ENCODE measurements at regions not wholly inside any gene's neighbourhood (a gene's known extent, or its start where the extent isn't known, plus 50 kb on each side); places are given as distances from the start of the nearest gene placed in this dataset.
"Not testable (repeated sequence)": the region's sequence is repeated elsewhere in the genome, so short reads cannot be mapped to it uniquely, and the experiment has no call there.

DNA sequence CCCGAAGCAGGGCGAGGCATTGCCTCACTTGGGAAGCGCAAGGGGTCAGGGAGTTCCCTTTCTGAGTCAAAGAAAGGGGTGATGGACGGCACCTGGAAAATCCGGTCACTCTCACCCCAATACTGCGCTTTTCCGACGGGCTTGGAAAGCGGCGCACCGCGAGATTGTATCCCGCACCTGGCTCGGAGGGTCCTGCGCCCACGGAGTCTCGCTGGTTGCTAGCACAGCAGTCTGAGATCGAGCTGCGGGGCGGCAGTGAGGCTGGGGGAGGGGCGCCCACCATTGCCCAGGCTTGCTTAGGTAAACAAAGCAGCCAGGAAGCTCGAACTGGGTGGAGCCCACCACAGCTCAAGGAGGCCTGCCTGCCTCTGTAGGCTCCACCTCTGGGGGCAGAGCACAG is 310.0 kb downstream of the FOXO1 start:
- DNase-seq; intact Hi-C loops (cut with DNase I): not testable (repeated sequence)

DNA sequence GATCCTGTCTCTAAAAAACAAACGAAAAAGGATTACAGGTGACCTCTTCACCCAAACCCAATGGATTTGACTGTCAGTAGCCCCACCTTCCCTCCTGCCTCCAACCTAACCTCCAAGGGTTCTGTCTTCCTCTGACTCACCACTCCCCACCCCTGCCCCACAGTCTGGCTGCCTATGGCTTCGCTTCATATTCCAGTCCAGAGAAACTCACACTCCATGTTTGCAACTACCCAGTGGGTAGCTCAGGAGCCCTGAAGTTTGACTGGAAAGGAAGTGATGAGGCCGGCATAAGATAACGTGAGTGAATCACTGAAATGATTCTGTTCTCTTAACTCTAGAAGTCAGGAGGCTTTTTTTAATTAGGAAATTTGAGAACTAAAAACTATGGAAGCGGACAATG is 303.9 kb downstream of the FOXO1 start:
- intact Hi-C loops (cut with DNase I), result no loop called here

GRCh38 chr13:40363653-40364052 is 302.8 kb downstream of the FOXO1 start:
- intact Hi-C loops (cut with DNase I), result no loop called here

More for the DNA sequence above, 303.9 kb downstream of the FOXO1 start:
- DNase-seq, result no peak

DNA sequence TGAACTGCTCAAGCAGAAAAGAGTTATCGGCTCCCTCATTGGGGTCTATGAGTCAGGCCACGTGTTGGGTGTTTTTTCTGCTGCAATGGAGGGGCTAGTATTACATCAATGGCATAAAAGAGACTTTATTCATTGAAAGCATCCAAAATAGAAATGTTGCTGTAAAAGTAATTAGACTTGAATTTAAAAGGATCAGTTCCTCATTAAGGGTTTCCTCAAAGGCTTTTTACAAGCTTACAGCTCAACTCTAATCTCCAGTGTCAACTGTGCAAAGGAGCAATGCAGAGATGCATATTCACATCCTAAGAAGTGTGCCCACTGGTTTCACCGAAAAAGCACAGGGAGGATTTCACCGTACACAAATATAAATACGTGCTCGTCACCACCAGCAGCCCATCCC is 300.3 kb downstream of the FOXO1 start:
- intact Hi-C loops (cut with DNase I), result no loop called here
- DNase-seq, result no peak

More at GRCh38 chr13:40363653-40364052, 302.8 kb downstream of the FOXO1 start:
- no peak for DNase-seq

- no peak for DNase-seq
- intact Hi-C loops (cut with DNase I), result no loop called here
Observed at GRCh38 chr13:40368127-40368891, 298.1 kb downstream of the FOXO1 start.

- intact Hi-C loops (cut with DNase I), result no loop called here
- no peak for DNase-seq
Observed at GRCh38 chr13:40370661-40371060, 295.8 kb downstream of the FOXO1 start.

DNA sequence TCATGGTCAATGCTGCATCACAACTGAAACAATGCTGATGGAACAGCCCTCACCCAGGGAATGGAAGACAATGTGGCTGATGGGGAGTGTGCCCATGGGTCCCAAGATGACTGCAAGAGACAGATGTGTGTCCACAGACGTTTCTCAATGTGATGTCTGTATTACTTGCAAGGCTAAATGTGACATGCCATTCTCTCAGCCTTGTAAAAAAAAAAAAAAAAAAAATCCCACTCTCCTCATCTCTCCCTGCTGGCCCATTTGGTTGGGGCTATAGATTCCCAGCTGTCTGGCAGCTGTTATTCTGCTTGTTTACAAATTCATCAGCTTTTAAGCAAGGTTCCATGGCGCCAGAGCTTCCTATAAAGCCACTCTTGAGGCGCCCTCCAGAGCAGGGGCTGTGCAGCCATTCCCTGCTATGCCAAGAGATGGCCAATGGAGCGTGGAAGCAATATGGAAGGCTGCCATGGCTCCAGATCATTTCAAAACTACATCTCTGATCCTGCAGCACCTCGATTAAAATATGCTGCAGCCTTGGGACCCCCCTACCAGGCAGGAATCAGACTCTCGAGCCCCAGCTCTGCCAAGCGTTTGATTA is 294.8 kb downstream of the FOXO1 start:
- DNase-seq, result no peak
- intact Hi-C loops (cut with DNase I), result no loop called here

DNA sequence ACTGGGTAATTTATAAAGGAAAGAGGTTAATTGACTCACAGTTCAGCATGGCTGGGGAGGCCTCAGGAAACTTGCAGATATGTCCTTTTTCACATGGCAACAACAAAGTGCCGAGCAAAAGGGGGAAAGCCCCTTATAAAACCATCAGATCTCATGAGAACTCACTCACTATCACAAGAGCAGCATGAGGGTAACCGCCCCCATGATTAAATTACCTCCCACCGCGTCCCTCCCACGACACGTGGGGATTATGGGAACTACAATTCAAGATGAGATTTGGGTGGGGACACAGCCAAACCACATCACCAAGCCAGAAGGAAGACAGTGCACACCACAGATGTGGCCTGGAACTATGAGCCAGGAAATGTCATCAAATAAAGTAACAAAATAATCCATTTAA is 292.8 kb downstream of the FOXO1 start:
- DNase-seq; intact Hi-C loops (cut with DNase I): not testable (repeated sequence)

DNA sequence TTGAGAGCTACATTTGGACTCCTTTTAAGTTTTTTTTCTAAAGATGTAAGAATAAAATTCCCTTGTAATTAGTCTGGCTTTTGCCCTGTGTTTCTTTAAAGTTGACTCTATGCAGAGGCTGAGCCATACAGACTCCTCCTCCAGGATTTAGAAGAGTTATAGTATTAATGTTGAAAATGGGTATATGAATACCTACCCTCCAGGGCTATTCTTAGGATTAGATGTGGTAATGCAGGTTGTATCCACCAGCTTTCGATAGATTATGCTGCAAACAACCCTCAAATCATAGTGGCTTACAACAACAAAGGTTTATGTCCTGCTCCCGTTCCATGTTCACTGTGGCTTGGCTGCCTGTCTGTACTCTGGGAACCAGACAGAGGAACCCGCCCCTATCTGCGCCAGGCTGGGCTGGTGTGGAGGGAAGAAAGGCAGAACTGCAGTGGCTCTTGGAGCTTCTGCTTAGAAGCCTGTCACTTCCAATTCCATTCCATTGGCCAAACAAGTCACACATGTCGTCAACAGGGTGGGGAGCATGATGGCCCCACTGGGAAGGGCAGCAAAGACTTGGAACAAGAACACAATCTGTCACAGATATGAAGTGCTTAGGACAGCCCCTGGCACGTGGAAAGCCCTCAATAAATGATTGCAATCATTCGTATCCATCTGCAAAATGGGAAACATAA is 290.8 kb downstream of the FOXO1 start:
- no peak for DNase-seq
- intact Hi-C loops (cut with DNase I), result no loop called here

GRCh38 chr13:40376296-40376849 is 290.1 kb downstream of the FOXO1 start:
- intact Hi-C loops (cut with DNase I), result no loop called here
- no peak for DNase-seq

DNA sequence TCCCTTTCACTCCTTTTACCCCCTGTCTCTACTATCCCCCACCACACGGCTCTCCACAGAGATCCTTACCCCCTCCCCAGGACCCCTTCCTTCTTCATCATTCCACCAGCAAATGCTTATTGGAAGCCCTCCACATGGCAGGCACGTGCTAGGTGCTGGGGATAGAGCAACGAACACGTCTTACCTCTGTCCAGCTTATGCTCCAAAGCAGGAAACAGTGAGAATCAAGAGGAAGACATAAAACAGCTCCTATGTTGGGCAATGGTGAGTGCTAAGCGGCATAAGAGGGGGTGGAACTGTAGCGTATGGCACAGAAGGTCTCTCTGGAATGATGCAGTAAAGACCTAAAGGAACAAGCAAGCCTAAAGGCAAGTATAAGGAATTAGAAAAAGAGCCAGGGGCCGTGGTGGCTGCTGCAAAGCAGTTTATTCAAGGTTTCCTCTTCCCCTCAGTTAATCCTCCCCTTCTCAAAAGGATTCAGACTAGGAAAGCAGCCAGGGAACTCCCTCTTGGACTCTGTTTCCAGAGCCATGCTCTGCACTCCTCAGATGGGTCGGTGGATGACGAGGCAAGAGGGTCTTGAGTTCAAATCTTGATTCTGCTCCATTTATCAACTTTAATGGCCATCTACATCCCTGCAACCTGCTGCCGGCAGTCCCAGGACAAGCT is 289.4 kb downstream of the FOXO1 start:
- intact Hi-C loops (cut with DNase I), result no loop called here
- no peak for DNase-seq

DNA sequence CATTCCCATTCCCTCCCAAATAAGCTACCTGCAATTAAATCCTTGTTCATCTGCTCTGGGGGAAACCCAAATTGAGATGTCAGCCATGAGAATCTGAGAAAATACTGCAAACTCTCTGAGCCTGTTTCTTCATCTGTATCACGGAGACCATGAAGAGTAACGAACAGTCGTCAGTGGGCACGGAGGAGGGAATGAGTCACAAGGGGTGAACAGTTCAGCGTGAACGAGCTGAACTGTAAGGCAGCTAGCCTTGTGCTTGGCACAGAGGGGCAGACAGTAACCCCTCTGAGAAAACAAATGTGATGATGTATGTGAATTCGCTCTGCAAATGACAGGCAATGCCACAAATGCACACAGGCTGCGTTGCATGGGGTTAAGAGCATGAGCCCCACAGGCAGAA is 288.7 kb downstream of the FOXO1 start:
- intact Hi-C loops (cut with DNase I), result no loop called here
- no peak for DNase-seq

DNA sequence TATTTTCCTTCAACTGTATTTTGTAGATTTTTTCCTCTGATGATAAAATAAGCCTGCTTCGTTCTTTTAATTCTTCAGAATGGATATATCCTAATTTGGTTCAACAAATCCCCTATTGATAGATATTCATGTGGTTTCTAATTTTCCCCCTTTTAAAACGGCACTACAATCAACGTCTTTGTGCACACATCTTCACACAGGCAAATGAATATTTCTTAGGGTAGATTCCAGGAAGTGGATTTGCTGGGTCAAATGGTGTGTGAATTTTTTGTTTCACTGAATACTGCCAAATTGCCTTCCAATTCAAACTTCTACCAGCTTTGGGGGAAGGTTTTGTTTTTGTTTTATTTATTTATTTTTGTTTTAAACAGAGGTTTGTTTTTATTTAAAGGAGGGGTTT is 287.2 kb downstream of the FOXO1 start:
- intact Hi-C loops (cut with DNase I), result no loop called here

DNA sequence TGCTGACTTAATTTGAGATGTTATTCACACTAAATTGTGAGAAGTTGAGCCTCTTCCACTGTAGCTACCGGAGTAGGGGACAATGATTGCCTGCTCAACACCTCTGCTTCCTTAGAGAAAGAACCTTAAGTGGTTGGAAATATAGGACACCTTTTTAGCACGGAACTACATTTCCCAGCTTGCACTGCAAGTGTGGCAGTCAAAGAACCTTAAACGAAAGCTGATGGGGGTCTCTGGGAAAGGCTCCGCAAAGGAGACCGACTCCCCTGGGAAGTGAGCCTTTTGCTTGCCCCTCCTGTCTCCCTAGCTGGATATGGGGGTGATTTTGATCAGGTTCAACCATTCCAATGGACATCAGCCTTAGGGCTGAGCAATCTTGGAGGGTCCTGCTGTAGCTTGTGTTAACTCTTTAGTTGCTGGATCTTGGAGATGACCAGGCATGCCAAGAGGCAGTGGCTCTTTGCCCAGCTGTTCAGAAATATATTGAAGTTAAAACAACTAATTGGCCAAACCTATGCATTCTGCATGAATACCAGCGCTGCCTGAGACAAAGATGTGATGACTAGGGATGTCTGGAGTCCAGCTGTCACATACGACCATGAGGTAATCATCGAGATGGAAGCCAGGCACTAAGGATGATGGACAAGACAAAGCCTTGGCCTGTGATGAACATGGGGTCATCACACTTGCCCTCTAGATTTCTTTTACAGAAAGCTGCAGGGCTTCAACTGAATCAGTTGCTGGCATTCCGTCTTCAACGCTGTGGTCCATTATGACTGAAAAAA is 286.5 kb downstream of the FOXO1 start:
- DNase-seq, result no peak
- intact Hi-C loops (cut with DNase I), result no loop called here

More for the DNA sequence above, 287.2 kb downstream of the FOXO1 start:
- no peak for DNase-seq

DNA sequence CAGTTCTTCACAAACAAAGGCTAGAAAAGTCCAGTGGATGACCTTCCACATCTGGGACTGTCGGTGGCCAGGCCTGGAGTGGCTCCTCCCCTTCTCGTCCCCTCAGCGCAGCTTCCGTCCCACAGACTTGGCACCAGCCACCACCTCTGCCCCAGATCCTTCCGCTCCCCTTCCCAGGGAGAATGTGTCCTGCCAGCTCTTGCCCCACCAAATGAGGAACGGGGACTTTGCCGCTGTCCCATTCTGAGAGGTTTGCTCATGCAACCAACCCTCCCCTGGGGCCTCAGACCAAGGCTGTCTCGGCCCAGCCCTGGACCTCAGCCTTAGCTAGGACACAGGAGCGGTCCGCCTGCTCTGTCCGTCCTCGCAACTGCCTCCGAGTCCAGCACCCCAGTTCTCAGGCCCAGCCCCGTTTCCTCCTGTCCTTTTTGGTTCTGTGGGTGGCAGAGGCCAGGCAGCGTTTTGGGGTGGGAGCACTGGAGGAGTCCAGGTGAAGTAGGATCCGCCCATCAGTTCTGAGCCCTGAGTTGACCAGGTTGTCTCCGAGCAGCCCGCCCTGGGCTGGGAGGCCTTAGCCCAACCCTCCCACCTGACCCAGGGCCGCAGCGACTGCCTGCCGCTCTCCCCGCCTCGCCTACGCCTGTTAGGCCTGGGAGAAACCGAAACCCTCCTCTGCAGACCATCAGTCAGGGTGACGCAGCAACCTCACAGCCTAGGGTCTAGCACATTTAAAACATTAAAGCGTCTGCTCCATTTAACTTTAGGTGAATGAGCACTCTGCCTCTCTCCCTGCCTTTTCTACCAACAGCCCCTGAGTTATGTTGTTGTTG is 284.3 kb downstream of the FOXO1 start:
- peak in 3 of 10 donors; percentile 40 to 86 (median 73) for DNase-seq
- intact Hi-C loops (cut with DNase I), result no loop called here

- intact Hi-C loops (cut with DNase I), result no loop called here
- no peak for DNase-seq
Observed at GRCh38 chr13:40383132-40383531, 283.3 kb downstream of the FOXO1 start.

- intact Hi-C loops (cut with DNase I), result no loop called here
- DNase-seq, result no peak
Observed at GRCh38 chr13:40383885-40384284, 282.6 kb downstream of the FOXO1 start.

GRCh38 chr13:40384976-40385857 is 281.2 kb downstream of the FOXO1 start:
- no peak for DNase-seq
- intact Hi-C loops (cut with DNase I), result no loop called here

All from posterior cingulate gyrus (tissue), 11 donors.